ENCODE measurements at regions not wholly inside any gene's neighbourhood (a gene's known extent, or its start where the extent isn't known, plus 50 kb on each side); places are given as distances from the start of the nearest gene placed in this dataset.
A peak's percentile ranks its signal among the peaks of the same experiment; 100 is the strongest.

GRCh38 chr22:19574247-19574646 lies 50.0 kb upstream of the CLDN5 start:
- ATAC-seq (no peak), DNase-seq (no peak)
- intact Hi-C loops (cut with DNase I), result loop anchor here in 1 of 2 donors (10.0 kb wide), 1 partner anchor 49 kb away; the partner anchor contains the start of gene CLDN5

GRCh38 chr22:19576460-19577421 lies 52.5 kb upstream of the CLDN5 start:
- ATAC-seq (peak; percentile 53 to 58), DNase-seq (peak; percentile 33)
- intact Hi-C loops (cut with DNase I), result loop anchor here in 1 of 2 donors (10.0 kb wide), 1 partner anchor 52 kb away; the partner anchor contains the start of gene CLDN5

- DNase-seq (no peak), ATAC-seq (no peak)
- intact Hi-C loops (cut with DNase I), result loop anchor here in 1 of 2 donors (10.0 kb wide), 1 partner anchor 53 kb away; the partner anchor contains the start of gene CLDN5
Measured at GRCh38 chr22:19577422-19577966, 53.3 kb upstream of the CLDN5 start.

GRCh38 chr22:19578180-19579004 lies 54.2 kb upstream of the CLDN5 start:
- intact Hi-C loops (cut with DNase I), result loop anchor here in 1 of 2 donors (10.0 kb wide), 1 partner anchor 54 kb away; the partner anchor contains the start of gene CLDN5
- ATAC-seq (no peak), DNase-seq (no peak)

GRCh38 chr22:19579115-19579811 lies 55.1 kb upstream of the CLDN5 start:
- intact Hi-C loops (cut with DNase I), result loop anchor here in 1 of 2 donors (10.0 kb wide), 1 partner anchor 54 kb away; the partner anchor contains the start of gene CLDN5
- DNase-seq, result no peak
- no peak for ATAC-seq

GRCh38 chr22:19579880-19580279 lies 55.7 kb upstream of the CLDN5 start:
- intact Hi-C loops (cut with DNase I), result loop anchor here (1.0 to 10.0 kb wide), 2 partner anchors 55 kb away; partner anchors contain the start of gene CLDN5 (in 1 of the 2)
- ATAC-seq (peak; percentile 59 to 63), DNase-seq (no peak)

GRCh38 chr22:19580291-19580890 lies 56.2 kb upstream of the CLDN5 start:
- DNase-seq (no peak), ATAC-seq (no peak)
- intact Hi-C loops (cut with DNase I), result loop anchor here in 1 of 2 donors (1.0 kb wide), 1 partner anchor 55 kb away; no protein-coding TSS in a partner anchor

- DNase-seq, result no peak
- no peak for ATAC-seq
- intact Hi-C loops (cut with DNase I), result no loop called here
Measured at GRCh38 chr22:19582033-19582693, 58.0 kb upstream of the CLDN5 start.

- ATAC-seq (no peak), DNase-seq (no peak)
- intact Hi-C loops (cut with DNase I), result no loop called here
Measured at GRCh38 chr22:19586922-19587684, 62.9 kb upstream of the CLDN5 start.

GRCh38 chr22:19590696-19591095 lies 66.5 kb upstream of the CLDN5 start:
- ATAC-seq (no peak), DNase-seq (no peak)
- intact Hi-C loops (cut with DNase I), result no loop called here

GRCh38 chr22:19591568-19591967 lies 67.4 kb upstream of the CLDN5 start:
- ATAC-seq (no peak), DNase-seq (no peak)
- intact Hi-C loops (cut with DNase I), result no loop called here

GRCh38 chr22:19592464-19592863 lies 68.3 kb upstream of the CLDN5 start:
- intact Hi-C loops (cut with DNase I), result no loop called here
- no peak for ATAC-seq
- DNase-seq, result no peak

GRCh38 chr22:19593991-19594569 lies 69.9 kb upstream of the CLDN5 start:
- DNase-seq (no peak), ATAC-seq (no peak)
- intact Hi-C loops (cut with DNase I), result no loop called here

GRCh38 chr22:19595532-19595931 lies 71.3 kb upstream of the CLDN5 start:
- DNase-seq, result no peak
- ATAC-seq, result no peak
- intact Hi-C loops (cut with DNase I), result no loop called here

GRCh38 chr22:19596680-19597398 lies 72.6 kb upstream of the CLDN5 start:
- intact Hi-C loops (cut with DNase I), result no loop called here
- ATAC-seq, result no peak

GRCh38 chr22:19597399-19597735 lies 73.2 kb upstream of the CLDN5 start:
- ATAC-seq, result no peak
- DNase-seq, result no peak
- intact Hi-C loops (cut with DNase I), result no loop called here

More at GRCh38 chr22:19596680-19597398, 72.6 kb upstream of the CLDN5 start:
- DNase-seq, result no peak

Measured in left cardiac atrium (tissue), 4 donors.